ENCODE measurements at regions not wholly inside any gene's neighbourhood (a gene's known extent, or its start where the extent isn't known, plus 50 kb on each side); places are given as distances from the start of the nearest gene placed in this dataset.

DNA sequence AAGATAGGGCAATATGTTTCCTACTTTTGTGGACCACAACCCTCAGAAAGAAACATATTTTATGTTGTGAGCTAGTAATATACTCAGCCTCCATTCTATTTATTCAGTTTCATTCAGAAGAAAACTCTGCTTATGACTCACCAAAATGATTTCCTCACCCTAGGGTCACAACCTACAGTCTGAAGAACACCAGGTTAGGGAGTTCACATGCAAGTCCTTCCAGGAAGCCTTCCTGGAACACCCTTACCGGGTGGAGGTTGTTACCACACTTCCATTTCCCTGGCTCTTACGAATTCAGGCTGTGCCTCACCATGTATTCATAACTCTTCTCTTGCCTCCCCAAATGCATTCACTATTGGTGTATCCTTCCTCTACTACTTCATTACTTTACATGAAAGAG is 228.0 kb upstream of the ADAMTS9 start:
- no peak for DNase-seq (ENCODE audit: low read depth)

DNA sequence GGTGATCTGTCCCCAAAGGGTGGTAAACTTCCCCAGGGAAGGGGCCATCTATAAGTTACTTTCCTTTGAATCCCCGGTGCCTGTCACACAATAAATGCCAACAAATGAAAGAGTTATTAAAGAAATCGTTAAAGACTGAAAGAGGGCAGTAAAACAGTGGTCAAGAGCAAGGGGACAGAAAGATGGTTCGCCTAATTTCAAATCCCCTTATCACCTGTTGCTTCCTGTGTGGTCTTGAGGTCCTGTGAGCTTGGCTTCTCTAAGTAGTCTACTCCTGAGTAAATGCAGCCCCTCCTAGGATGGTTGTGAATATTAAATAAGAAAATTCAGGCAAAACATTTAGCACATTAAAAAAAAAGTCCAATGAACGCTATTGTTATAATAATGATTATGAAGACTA is 225.7 kb upstream of the ADAMTS9 start:
- DNase-seq (ENCODE audit: low read depth), result no peak

DNA sequence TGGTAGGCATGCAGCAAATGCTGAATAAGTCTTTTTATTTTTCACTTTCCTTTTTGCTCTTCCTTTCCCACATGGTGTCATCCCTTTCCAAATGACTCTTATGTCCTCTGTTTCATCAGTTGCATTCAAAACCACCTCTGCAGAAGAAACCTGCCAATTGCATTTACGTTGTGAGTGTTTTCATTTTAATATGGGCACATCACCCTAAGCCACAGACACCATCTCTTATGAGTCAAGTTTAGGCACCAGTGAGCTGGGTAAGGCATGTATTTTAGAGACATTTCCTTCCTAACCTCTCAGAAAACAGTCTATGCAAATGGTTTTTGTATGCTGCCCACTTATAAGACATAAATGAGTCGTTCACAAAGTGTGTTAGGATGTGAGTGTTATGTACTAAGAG is 223.3 kb upstream of the ADAMTS9 start:
- no peak for DNase-seq (ENCODE audit: low read depth)

DNA sequence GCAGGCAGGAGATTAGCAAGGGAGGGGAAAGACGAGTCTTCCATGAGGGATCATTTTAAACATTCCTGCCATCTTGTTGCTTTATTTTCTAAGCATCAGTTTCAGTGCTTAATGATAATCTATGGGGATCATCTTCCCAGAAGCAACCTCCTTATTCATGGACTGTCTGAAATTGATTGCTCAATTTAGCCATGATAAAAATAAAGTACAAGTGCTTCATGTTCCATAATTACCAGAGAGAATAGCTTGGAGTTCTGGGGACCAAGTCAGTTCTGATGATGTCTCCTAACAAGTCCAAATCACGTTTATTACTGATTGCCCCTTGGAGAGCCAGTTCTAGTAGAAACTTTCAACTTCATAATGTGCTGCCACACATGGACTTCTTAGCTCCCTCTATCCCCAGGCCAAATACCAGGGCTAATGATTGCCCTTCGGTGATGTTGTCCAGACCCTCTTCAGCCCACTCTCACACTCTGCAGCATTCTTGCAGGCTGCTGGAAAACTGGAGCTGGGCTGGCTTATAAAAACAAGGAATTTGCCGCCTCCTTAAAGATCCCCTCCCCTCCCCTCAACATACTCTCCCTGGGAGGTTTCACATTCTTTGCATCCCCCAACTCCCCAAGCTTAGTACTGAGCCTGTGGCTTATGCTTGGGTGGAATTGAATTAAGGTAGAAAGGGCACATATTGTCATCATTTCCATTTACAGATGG is 222.1 kb upstream of the ADAMTS9 start:
- DNase-seq (ENCODE audit: low read depth), result no peak

DNA sequence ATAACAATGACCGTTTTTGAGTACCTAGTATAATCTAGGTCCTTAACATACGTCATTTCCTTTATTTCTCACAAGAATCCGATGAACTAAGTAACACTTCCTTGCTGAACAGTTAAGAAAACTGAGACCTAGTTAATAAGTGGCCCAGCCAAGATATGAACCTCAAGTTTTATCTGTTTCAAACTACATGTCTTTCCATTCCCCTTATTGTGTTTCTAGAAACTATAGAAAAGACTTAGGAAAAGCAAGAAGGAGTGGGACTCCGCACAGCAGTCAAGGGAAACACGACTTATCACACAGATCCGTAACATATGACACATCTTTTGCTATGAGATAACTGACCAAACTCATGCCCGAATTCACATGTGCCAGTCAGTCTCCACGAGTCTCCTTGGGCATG is 221.2 kb upstream of the ADAMTS9 start:
- DNase-seq (ENCODE audit: low read depth), result no peak

DNA sequence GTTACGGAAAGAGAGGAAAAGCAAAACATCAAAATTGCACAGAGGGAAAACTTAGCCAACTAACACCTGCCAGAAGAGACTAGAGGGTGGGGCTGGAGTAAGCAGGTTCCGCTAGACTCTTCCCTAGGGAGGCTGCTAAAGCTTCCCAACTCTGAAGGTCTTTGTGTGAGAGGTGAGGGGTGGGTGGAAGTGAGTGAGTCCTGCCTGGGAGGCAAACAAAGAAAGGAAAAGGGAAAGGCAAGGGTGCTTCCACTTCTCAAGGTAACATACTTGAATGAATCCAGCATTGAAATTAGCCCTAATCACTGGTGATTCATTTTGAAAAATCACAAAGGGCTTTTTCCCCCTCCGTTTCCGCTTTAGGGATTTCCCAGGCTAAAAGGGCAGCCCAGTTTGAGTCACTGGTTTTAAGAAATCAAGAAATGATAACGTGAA is 220.5 kb upstream of the ADAMTS9 start:
- peak; percentile 12 for DNase-seq (ENCODE audit: low read depth)

DNA sequence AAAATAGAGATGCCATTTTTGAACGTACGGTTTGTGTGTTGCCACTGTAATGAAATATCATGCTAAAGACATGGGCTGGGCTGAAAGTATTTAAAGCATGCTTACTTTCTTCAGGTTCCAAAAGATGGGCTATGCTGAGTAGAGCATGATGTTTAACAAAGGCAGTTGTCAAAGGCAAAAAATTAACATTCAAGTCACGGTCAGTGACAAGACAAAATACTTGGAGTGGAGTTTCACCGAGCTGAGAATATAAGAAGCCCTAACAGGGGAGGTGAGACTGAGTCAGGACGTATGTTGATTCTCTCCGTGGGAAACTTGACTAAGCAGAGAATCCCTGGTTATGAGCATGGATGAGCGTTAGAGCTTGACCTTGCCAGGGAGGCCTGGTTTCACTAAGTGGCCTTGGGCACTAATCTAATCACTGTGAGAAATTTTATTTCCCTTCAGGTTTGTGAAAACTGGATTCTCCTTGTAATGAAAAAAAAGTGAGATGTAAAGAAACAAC is 218.2 kb upstream of the ADAMTS9 start:
- no peak for DNase-seq (ENCODE audit: low read depth)

DNA sequence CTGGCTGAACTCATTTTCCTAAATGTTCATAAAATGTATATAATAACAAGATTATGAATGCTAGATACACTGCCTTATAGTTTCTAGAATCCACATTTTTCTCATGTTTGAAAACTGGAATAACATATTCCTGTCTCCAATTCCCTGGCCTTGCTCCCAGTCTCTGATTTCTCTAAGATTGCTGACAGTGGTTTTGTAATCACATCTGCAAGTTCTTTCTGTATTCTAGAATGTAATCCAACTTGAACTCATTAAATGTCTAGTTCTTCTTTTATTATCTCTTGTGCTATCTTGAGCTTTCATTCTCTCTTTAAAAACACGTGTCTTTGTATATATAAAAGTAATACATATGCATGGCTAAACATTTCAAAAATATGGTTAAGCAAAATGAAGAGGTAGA is 215.2 kb upstream of the ADAMTS9 start:
- DNase-seq (ENCODE audit: low read depth), result no peak

DNA sequence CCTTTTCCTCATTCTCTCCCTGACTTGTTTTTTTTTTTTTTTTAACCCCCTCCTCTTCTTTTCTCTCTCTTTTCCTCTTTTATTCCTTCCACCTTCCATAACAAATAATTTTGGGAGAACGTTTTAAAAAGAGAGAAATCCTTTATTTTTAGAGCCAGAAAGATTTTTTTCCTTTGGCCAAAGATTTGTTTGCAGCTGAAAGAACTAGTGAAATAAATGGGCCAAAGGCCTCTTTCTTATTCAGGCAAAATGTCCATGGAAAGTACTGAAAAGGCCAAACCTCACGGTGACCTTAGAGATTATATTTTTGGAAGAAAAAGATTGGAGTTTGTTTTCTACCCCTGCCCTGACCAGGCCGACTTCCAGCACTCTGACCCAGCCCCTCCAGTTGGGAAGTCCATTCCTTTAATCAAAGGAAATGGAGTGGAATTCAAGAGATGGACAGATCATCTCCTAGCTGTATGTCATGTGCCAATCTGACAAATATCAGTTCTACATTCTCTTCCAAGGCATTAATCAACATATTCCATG is 214.3 kb upstream of the ADAMTS9 start:
- no peak for DNase-seq (ENCODE audit: low read depth)

DNA sequence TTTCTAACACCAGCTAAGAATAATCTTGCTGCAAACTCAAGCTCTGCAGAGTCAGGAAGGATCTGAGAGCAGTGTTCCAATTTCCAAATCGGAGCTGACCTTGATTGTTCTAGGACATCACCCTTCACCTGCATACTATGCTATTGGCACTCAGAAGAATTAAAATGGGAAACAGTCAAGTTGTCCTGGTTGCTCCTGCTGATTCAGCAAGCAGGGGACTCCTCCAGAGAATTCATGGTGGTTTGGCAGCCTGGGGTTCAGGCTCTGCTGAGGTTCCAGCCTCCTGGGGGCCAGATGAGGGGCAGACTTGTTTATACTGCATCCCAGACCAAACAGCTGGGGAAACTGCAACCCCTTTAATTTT is 213.7 kb upstream of the ADAMTS9 start:
- DNase-seq (ENCODE audit: low read depth), result no peak

DNA sequence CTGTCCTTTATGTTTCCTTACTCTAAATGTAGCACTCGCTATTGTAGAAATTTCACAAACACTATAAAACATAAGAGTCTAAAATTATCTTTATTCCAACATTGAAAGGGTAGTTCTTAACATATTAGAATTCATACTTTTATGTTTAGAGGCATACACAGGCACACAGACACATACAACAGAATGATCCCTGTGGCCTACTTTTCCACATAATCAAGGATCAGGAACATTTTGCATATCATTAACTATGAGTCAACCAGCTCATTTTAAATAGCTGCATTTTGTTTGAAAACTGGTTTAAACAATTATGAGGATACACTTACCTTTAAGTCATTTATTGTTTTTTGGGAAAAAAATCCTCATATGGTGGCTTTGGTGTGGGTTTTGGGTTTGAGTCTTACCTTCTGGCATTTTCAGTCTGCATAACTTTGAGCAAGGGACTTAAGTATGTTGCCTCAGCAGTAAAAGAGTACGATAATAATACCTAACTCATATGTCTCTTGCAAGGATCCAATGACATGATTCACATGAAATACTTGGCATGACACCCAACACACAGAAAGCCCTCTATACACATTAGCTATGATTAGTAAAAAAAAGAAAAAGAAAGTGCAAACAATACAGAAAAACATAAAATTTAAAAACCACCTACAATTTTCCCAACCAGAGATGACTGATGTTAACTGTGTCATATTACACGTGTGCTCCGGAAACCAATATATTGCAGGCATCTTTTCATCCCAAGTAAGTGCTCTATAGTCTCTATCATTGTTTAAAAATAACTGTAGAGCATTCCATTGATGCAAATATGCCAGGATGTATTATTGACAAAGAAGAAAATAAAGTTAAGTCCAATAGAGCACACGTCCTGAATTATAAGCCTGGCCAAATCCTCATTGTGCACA is 213.1 kb upstream of the ADAMTS9 start:
- DNase-seq (ENCODE audit: low read depth), result no peak

DNA sequence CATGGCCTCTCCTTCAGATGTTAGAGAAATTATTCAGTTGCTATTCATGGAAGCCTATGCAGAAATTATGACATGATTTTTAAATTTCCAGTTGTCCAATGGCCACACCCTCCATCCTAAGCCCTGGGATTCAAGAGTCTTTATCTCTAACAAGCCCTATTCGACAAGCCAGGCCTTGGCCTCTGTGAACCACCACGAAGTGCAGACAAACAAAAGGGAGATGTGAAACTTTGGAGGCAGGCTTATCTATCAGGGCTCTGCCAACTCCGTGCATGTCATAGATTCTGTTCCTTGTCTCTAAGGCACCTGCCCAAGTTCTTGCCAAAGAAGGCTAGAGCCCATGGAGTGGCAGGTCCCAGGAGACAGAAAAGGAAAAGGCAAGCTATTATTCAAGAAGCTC is 212.4 kb upstream of the ADAMTS9 start:
- DNase-seq (ENCODE audit: low read depth), result no peak

DNA sequence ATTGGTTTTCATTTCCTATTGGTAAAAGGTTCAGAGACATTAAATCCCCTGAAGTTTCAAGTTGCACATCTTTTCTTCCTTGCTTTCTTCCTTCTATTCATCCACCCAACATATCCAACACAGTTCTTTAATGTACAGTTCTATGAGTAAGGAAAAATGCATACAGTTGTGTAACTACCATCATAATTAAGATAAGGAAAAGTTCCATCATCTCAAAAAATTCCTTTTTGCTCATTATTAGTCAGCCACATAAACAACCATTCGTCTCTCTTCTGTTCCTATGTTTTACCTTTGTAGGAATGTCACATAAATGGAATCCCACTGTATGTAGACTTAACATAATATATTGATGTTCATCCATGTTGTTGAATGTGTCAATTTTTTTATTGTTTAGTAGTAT is 211.1 kb upstream of the ADAMTS9 start:
- no peak for DNase-seq (ENCODE audit: low read depth)

DNA sequence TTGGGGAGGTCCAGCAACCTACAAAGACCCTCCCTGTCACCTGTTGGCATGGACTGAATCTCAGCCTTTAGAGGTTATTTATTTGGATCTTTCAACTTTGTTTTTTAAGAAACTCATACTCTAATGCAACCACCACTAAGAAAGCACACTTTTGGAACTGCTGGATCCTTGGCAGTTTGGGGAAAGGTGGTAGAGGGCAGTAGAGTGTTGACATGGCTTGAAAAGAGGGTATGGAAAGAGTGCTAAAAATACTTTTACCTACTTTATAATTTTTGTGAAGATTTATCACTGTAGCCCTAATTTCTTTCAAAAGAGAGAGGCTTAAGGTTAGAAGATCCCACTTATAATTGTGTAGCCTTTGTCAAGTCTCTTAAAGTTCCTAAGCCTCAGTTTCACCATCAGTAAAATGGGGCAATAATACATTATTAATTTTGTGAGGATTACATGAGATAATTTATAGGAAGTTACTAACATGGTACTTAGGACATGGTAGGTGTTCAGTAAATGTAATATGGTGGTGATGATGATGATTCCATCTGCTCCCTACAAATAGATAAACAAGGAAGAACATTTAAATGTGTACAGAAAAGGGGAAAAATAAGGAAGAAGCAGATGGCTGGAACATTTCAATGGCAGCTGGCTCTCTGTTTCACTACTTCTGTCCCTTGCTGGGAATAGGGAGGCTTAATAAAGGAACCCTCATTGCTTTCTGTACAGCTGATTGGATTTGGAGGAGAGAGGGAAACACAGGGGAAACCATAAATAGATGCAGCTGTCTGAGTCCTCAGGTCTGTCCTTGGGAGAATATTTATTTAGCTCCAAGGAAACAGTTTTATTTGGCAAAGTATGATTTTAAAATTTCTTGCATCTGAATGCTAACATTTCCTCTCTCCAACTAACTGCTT is 208.4 kb upstream of the ADAMTS9 start:
- DNase-seq (ENCODE audit: low read depth), result no peak

DNA sequence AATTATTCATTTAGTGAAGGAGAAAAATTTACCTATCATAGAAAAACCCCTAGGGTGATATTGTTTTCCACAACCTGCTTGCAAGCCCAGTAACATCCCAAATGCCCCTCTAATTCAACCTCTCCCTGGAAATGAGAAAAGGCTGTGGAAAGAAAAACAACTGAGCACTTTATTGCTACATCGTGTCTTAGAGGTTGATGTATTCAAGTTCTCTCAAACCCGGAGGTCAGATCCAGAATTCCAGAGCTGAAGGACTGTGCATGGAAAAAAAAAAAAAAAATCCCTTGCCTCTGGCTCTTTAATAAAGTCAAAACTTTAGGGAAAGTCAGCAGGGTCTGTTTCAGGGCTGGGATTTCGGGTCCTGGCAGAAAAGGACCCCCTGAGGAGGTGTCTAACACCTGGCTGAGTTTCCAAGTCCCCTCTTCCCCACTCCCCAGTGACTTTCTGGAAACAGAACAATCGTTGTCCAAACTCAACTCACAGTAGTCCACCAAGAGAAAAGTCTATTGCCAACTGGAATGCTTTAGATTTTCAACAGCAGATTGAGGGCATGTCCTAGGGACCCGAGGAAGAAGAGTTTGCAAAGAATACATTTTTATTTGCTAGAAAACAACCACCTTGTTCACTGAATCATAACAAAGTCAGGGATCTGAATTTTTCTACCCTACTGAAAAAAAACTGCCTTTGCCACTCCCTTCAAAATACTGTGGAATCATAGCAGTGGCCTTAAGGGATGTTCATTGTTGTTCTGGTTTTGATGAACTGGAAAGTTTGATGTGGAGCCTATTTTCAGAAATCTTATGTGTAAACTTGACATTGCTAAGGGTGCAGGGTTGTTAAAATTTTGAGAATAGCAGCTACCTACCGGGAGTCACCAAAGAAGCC is 207.5 kb upstream of the ADAMTS9 start:
- DNase-seq (ENCODE audit: low read depth), result no peak

DNA sequence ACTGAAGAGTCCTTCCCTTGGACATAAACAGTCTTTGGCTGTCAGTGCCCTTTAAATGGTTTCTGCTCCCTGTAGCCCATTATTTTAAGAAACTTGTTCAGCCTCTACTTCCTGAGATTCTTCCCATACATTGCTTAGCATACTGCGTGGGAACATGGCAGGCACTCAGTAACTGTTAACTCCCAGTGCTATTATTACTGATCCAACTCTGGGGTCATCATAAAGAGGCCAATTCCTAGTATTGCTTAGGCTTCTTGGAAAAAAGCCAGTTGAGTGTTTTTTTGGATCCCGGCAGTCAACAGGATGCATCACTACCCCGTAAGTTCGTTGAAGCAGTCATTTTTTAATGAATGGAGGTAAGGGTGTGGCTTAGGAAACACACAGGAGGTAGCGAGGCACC is 206.2 kb upstream of the ADAMTS9 start:
- DNase-seq (ENCODE audit: low read depth), result no peak

DNA sequence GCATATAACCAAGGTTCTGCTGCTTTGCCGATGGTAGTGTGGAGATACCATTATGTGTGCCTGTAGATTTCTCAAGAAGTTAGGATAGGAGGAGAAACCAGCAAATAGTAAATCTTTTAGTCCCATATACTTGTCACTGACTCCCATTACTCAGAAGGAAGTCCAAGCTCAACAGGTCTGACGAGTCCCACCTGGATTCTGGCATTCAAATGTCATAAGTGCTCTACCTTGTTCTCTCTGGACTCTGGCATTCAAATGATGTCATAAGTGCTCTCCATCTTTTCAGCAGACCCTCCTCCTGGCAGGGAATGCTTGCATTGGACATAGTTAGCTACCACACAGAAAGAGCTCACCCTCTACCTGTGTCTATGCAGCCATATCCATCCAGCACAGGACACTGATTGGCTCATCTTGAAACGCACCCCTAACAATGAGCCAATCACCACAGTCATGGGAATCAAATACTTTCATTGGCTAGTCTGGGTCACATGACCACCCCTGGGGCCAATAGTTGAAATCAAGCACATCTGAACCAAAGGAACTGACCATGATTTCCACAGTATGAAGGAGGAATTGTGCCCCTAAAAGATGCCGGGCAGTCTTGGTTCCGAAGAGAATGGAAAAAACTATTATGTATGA is 205.0 kb upstream of the ADAMTS9 start:
- no peak for DNase-seq (ENCODE audit: low read depth)

DNA sequence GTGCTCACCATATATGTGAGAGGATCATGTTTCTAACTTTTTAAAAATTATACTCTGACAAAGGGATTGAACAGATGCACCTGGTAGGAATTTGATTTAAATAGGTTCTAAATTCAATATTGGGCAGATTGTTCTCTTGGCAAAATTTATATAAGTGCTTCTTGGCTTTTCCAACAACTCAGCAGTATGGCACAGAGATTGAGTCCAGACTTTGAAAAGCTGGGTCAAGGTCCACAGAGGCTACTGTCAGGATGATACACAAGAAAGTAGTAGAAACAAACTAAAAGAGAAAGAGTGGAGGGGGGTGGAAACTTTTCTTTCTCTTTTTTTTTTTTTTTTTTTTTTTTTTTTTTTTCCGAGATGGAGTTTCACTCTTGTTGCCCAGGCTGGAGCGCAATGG is 203.2 kb upstream of the ADAMTS9 start:
- DNase-seq (ENCODE audit: low read depth), result no peak

DNA sequence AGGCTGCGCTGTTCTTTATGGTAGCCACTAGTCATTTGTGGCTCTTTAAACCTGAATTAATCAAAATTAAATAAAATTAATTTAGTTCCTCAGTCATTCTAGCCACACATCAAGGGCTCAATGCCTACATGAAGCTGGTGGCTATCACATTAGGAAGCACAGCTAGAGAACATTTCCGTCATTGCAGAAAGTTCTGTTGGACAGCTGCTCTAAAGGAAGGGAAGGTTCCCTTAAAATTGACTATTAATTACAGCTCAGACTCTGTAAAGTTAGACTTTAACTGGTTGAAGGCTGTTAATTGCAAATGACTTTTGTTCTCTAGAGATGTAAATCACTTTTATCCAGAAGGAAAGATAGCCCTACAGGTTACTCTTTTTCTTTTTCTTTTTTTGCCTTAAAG is 202.7 kb upstream of the ADAMTS9 start:
- no peak for DNase-seq (ENCODE audit: low read depth)

DNA sequence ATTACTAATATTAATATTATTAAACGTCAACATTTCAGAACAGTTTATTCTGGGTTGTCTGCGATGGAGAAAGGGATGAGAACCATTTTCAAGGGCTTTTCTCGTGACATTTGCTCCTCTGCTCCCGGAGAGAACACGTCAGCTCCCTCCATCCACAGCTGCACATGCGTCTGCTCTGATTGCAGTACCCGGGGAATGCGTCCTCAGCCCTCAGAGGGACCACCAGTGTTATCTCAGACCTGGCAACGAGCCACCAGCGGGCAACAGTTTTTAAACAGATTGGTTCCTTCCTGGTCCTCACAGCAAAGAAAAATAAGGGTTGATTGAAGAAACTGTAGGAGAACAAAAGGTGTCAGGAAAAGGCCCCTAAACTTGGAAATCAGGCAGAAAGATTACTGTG is 202.2 kb upstream of the ADAMTS9 start:
- DNase-seq (ENCODE audit: low read depth), result no peak

Data from M059J (cell line).